ENCODE measurements at regions not wholly inside any gene's neighbourhood (a gene's known extent, or its start where the extent isn't known, plus 50 kb on each side); places are given as distances from the start of the nearest gene placed in this dataset.

GRCh38 chr4:96894621-96895020 is 1054.7 kb downstream of the PDHA2 start:
- Mint-ChIP-seq H3K36me3 (no peaks in the 10 kb centered on the region), H3K4me1 (no peaks in the 10 kb centered on the region), H3K4me3 (no peak overlapping the region), H3K27ac (no peak overlapping the region), H3K27me3 (ENCODE audit: low read depth in 3 of 3) (no peaks in the 10 kb centered on the region), H3K9me3 (peaks cover 0 to 10% (median 3%) of the 10 kb centered on the region in 7 donors)
- Histone ChIP-seq H4K20me1 (ENCODE audit: insufficient read depth, low read length) (no peaks in the 10 kb centered on the region), H3K27me3 (ENCODE audit: control insufficient read depth in 2 of 2, insufficient read depth in 2 of 2, low read length in 2 of 2) (no peaks in the 10 kb centered on the region), H3K36me3 (replicated peaks in 1 of 2; ENCODE audit: control insufficient read depth in 1 of 2, insufficient read depth in 2 of 2, low read length in 2 of 2) (no peaks in the 10 kb centered on the region), H3K4me3 (replicated peaks in 1 of 3; ENCODE audit: low read depth in 2 of 3, low read length in 3 of 3) (no peak overlapping the region), H3K4me2 (replicated peaks; ENCODE audit: extremely low read depth, low read length, poor library complexity, severe bottlenecking) (no peak overlapping the region), H3K9ac (ENCODE audit: insufficient read depth, low read length, poor library complexity, severe bottlenecking) (no peak overlapping the region), H3K27ac (ENCODE audit: low read depth in 1 of 2, low read length in 2 of 2) (no peak overlapping the region), H3K9me3 (replicated peaks in 1 of 2; ENCODE audit: control insufficient read depth in 1 of 2, insufficient read depth in 1 of 2, low read length in 2 of 2) (no peaks in the 10 kb centered on the region), H2AFZ (ENCODE audit: insufficient read depth, low read depth, low read length, poor library complexity, severe bottlenecking) (no peak overlapping the region), H3K79me2 (ENCODE audit: insufficient read depth, low read length) (no peaks in the 10 kb centered on the region), H3K4me1 (ENCODE audit: control insufficient read depth in 1 of 2, insufficient read depth in 2 of 2, low read length in 2 of 2) (no peaks in the 10 kb centered on the region)
- no peak for TF ChIP-seq CTCF (IDR thresholded peaks at IDR 0.05)
- DNase-seq: no peak
- WGBS (ENCODE audit: insufficient coverage): no CpG with 5 or more reads among the region's 2 CpGs
- intact Hi-C loops (cut with micrococcal nuclease): no loop called here

GRCh38 chr4:96895826-96896225 is 1055.9 kb downstream of the PDHA2 start:
- Mint-ChIP-seq H3K4me1 (no peaks in the 10 kb centered on the region), H3K36me3 (no peaks in the 10 kb centered on the region), H3K9me3 (peaks cover 0 to 10% (median 3%) of the 10 kb centered on the region in 7 donors), H3K27me3 (ENCODE audit: low read depth in 3 of 3) (no peaks in the 10 kb centered on the region), H3K27ac (no peak overlapping the region), H3K4me3 (no peak overlapping the region)
- no peaks in the 10 kb centered on the region for H3K79me2 ChIP-seq (ENCODE audit: insufficient read depth, low read length)
- H3K4me1 ChIP-seq (ENCODE audit: control insufficient read depth in 1 of 2, insufficient read depth in 2 of 2, low read length in 2 of 2): no peaks in the 10 kb centered on the region
- no peaks in the 10 kb centered on the region for H4K20me1 ChIP-seq (ENCODE audit: insufficient read depth, low read length)
- H2AFZ ChIP-seq (ENCODE audit: insufficient read depth, low read depth, low read length, poor library complexity, severe bottlenecking): no peak overlapping the region
- intact Hi-C loops (cut with micrococcal nuclease): no loop called here
- no CpG with 5 or more reads among the region's 1 CpG for WGBS (ENCODE audit: insufficient coverage)
- no peaks in the 10 kb centered on the region for H3K27me3 ChIP-seq (ENCODE audit: control insufficient read depth in 2 of 2, insufficient read depth in 2 of 2, low read length in 2 of 2)
- H3K9ac ChIP-seq (ENCODE audit: insufficient read depth, low read length, poor library complexity, severe bottlenecking): no peak overlapping the region
- no peak overlapping the region for H3K4me2 ChIP-seq (replicated peaks; ENCODE audit: extremely low read depth, low read length, poor library complexity, severe bottlenecking)
- H3K4me3 ChIP-seq (replicated peaks in 1 of 3; ENCODE audit: low read depth in 2 of 3, low read length in 3 of 3): no peak overlapping the region
- no peak for DNase-seq
- no peak for TF ChIP-seq CTCF (IDR thresholded peaks at IDR 0.05)
- H3K36me3 ChIP-seq (replicated peaks in 1 of 2; ENCODE audit: control insufficient read depth in 1 of 2, insufficient read depth in 2 of 2, low read length in 2 of 2): no peaks in the 10 kb centered on the region
- no peaks in the 10 kb centered on the region for H3K9me3 ChIP-seq (replicated peaks in 1 of 2; ENCODE audit: control insufficient read depth in 1 of 2, insufficient read depth in 1 of 2, low read length in 2 of 2)
- H3K27ac ChIP-seq (ENCODE audit: low read depth in 1 of 2, low read length in 2 of 2): no peak overlapping the region
